ENCODE measurements at regions not wholly inside any gene's neighbourhood (a gene's known extent, or its start where the extent isn't known, plus 50 kb on each side); places are given as distances from the start of the nearest gene placed in this dataset.

DNA sequence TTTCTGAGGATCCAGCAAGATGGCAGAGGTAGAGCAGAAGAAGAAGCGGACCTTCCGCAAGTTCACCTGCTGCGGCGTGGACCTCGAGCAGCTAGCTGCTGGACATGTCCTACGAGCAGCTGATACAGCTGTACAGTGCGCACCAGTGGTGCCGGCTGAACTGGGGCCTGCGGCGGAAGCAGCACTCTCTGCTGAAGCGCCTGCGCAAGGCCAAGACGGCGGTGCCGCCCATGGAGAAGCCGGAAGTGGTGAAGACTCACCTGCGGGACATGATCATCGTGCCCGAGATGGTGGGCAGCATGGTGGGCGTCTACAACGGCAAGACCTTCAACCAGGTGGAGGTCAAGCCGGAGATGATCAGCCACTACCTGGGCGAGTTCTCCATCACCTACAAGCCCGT lies 125.8 kb downstream of the LRIG2 start:
- no peak for DNase-seq (ENCODE audit: unreplicated experiment)
- CTCF ChIA-PET, result no interaction called here
- no TSS peak for BruUV-seq (replicated peaks)
- TF ChIP-seq, protein P1, sequence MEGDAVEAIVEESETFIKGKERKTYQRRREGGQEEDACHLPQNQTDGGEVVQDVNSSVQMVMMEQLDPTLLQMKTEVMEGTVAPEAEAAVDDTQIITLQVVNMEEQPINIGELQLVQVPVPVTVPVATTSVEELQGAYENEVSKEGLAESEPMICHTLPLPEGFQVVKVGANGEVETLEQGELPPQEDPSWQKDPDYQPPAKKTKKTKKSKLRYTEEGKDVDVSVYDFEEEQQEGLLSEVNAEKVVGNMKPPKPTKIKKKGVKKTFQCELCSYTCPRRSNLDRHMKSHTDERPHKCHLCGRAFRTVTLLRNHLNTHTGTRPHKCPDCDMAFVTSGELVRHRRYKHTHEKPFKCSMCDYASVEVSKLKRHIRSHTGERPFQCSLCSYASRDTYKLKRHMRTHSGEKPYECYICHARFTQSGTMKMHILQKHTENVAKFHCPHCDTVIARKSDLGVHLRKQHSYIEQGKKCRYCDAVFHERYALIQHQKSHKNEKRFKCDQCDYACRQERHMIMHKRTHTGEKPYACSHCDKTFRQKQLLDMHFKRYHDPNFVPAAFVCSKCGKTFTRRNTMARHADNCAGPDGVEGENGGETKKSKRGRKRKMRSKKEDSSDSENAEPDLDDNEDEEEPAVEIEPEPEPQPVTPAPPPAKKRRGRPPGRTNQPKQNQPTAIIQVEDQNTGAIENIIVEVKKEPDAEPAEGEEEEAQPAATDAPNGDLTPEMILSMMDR (IDR thresholded peaks at IDR 0.05; ENCODE audit: unreplicated experiment), result no peak
- Mint-ChIP-seq H3K9me3 (ENCODE audit: unreplicated experiment) (no peaks in the 10 kb centered on the region), H3K4me3 (ENCODE audit: unreplicated experiment) (no peak overlapping the region), H3K27me3 (ENCODE audit: insufficient read depth, unreplicated experiment) (no peaks in the 10 kb centered on the region), H3K27ac (ENCODE audit: low read depth, unreplicated experiment) (no peak overlapping the region), H3K4me1 (ENCODE audit: insufficient read depth, unreplicated experiment) (no peaks in the 10 kb centered on the region), H3K36me3 (ENCODE audit: insufficient read depth, unreplicated experiment) (no peaks in the 10 kb centered on the region)
- intact Hi-C loops (cut with micrococcal nuclease), result no loop called here
- POLR2A ChIA-PET, result no interaction called here

DNA sequence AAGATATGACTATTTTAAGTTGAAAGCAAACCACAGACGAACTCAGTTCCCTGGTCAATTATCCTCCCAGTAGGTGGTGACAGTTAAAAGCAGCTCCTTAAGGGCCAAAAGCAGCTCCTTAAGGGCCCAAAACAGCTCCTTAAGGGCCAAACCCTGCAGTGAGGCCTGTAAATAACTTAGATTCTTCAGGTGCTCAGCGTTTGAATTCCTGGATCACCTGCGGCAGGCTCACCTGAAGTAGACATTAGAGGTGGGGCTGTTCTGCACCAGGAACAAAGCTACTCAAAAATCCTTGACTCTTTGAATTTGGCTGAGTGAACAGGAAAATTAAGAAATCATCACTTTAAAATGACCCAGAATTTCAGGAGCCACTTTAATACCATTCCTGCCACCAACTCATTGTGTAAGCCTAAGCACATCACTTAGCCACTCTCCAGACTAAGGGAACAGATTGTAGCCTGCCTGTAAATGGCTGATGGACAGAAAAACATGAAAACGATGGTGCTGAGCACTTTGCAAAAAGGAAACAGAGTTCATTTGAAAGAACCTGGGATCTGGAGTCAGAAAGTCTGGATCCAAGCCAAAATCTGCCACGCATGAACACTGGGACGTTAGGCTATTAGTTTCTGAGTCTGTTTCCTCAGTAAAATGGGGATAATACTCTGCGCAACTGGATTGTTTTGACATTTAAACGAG lies 126.9 kb downstream of the LRIG2 start:
- no TSS peak for BruUV-seq (replicated peaks)
- ChIA-PET CTCF (no interaction called here), POLR2A (interaction anchor here (0.8 to 0.9 kb wide), 2 partner anchors 14 to 453 kb away, joined by 3 read pairs; no protein-coding TSS in a partner anchor)
- H3K27ac Mint-ChIP-seq (ENCODE audit: low read depth, unreplicated experiment), result no peak overlapping the region
- no peaks in the 10 kb centered on the region for H3K4me1 Mint-ChIP-seq (ENCODE audit: insufficient read depth, unreplicated experiment)
- no peak for DNase-seq (ENCODE audit: unreplicated experiment)
- H3K4me3 Mint-ChIP-seq (ENCODE audit: unreplicated experiment), result no peak overlapping the region
- H3K9me3 Mint-ChIP-seq (ENCODE audit: unreplicated experiment), result peaks cover 7% of the 10 kb centered on the region
- H3K27me3 Mint-ChIP-seq (ENCODE audit: insufficient read depth, unreplicated experiment), result no peaks in the 10 kb centered on the region
- intact Hi-C loops (cut with micrococcal nuclease), result no loop called here
- no peaks in the 10 kb centered on the region for H3K36me3 Mint-ChIP-seq (ENCODE audit: insufficient read depth, unreplicated experiment)
- TF ChIP-seq, protein P1 (IDR thresholded peaks at IDR 0.05; ENCODE audit: unreplicated experiment), result no peak

DNA sequence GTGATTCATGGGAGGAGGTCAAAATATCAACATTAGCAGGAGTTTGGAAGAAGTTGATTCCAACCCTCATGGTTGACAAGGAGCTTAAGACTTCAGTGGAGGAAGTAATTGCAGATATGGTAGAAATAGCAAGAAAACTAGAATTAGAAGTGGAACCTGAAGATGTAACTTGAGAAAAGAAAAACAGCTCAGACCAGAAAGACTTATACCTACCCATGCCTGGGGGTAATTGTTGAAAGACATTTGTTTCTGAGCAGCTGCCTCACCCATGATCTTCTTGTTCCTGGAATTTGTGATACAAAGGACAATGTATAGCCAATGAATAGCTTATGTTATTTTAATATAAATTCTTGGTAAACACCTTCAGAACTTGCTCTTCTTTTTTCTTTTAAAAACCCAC lies 128.6 kb downstream of the LRIG2 start:
- no TSS peak for BruUV-seq (replicated peaks)
- POLR2A ChIA-PET, result interaction anchor here (0.7 kb wide), 1 partner anchor 188 kb away, joined by 3 read pairs; no protein-coding TSS in a partner anchor
- Mint-ChIP-seq H3K9me3 (ENCODE audit: unreplicated experiment) (peaks cover 7% of the 10 kb centered on the region), H3K36me3 (ENCODE audit: insufficient read depth, unreplicated experiment) (no peaks in the 10 kb centered on the region), H3K27me3 (ENCODE audit: insufficient read depth, unreplicated experiment) (no peaks in the 10 kb centered on the region), H3K4me3 (ENCODE audit: unreplicated experiment) (no peak overlapping the region), H3K27ac (ENCODE audit: low read depth, unreplicated experiment) (no peak overlapping the region), H3K4me1 (ENCODE audit: insufficient read depth, unreplicated experiment) (no peaks in the 10 kb centered on the region)
- intact Hi-C loops (cut with micrococcal nuclease), result no loop called here
- TF ChIP-seq, protein P1 (IDR thresholded peaks at IDR 0.05; ENCODE audit: unreplicated experiment), result no peak
- CTCF ChIA-PET, result no interaction called here
- no peak for DNase-seq (ENCODE audit: unreplicated experiment)

DNA sequence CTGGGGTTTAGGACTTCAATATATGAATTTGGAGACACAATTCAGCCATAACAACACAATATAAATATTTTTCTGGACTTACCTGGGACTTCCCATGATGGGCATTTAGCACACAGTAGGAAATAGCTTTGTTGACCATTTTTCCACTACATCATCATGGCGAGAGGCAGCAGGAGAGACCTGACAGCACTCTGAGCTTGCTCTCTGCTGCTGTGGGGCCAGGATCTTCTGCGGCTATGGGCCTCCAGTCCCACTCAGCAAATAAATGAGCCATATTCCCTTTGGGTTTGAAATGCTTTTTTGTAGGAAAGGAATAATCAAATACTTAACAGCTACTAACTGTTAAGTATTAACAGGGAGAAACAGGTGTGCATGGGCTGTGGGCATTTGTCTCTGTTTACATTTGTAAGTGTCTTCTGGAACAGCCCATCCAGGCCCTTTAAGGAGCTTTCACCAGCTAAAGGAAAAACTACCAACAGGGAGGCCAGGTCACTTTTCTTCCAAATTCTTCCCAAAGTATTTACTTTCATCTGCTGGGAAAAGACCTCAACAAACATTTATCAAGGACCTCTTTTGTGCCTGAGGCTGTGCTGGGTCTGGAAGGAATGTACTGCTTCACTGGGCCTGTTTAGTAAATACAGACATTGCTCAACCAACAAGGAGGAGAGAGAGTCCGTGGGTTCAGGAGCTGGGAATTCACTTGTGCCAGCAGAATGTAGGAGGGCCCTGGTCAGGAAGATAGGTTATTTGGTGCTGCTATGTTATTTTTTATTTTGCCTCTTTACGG lies 133.2 kb downstream of the LRIG2 start:
- POLR2A ChIA-PET, result interaction anchor here (0.9 kb wide), 1 partner anchor 9 kb away, joined by 3 read pairs; no protein-coding TSS in a partner anchor

More for the DNA sequence above, 133.2 kb downstream of the LRIG2 start:
- Mint-ChIP-seq H3K4me3 (ENCODE audit: unreplicated experiment) (no peak overlapping the region), H3K27me3 (ENCODE audit: insufficient read depth, unreplicated experiment) (no peaks in the 10 kb centered on the region), H3K9me3 (ENCODE audit: unreplicated experiment) (peaks cover 7% of the 10 kb centered on the region), H3K36me3 (ENCODE audit: insufficient read depth, unreplicated experiment) (no peaks in the 10 kb centered on the region), H3K27ac (ENCODE audit: low read depth, unreplicated experiment) (no peak overlapping the region), H3K4me1 (ENCODE audit: insufficient read depth, unreplicated experiment) (no peaks in the 10 kb centered on the region)
- DNase-seq (ENCODE audit: unreplicated experiment), result no peak
- BruUV-seq (replicated peaks), result no TSS peak
- CTCF ChIA-PET, result no interaction called here
- intact Hi-C loops (cut with micrococcal nuclease), result no loop called here
- TF ChIP-seq, protein P1 (IDR thresholded peaks at IDR 0.05; ENCODE audit: unreplicated experiment), result no peak
